ENCODE measurements at regions not wholly inside any gene's neighbourhood (a gene's known extent, or its start where the extent isn't known, plus 50 kb on each side); places are given as distances from the start of the nearest gene placed in this dataset.
"Not testable (repeated sequence)": the region's sequence is repeated elsewhere in the genome, so short reads cannot be mapped to it uniquely, and the experiment has no call there.

DNA sequence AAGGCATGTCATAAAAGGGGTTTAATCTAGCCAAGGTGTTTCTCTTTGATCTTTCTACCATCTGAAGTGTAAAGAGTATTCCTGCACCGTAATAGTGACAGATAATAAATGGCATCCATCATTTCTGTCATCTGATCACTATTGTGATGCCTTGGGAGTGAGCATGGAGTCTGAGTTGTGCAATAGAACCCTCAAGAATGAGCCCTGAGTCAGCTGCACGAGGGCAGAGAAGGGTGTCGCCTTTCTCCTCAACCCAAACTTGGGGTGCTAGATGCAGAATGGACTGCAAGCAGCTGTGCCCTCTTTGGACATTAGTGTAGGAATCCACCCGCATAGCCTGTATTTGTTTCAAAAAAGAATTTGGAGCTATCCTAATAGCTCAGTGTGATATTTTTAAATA lies 115.2 kb downstream of the ZNF37A start:
- no peak overlapping the region for H3K27ac ChIP-seq
- no peak for DNase-seq (ENCODE audit: low read depth, low spot score)

- DNase-seq (ENCODE audit: low read depth, low spot score); H3K27ac ChIP-seq: not testable (repeated sequence)
Measured at GRCh38 chr10:38209748-38210147, 115.6 kb downstream of the ZNF37A start.

DNA sequence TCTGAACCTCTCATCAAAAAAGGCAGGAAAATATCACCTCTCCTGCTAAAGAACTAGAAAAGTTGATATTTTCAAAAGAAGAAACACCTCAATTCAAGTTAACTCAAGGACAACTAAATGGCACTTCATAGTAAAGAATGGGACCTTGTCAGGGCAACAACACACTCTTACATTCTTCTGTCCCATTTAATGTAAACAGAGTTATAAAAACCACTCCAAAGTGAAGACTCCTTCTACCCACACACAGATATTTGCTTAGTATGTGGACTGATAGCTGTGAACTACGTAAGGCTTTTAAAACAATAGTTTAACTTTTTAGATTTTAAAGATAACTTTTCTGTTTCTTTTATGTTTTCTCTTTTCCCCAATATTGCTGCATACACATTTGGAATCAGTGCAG lies 118.3 kb downstream of the ZNF37A start:
- no peak for DNase-seq (ENCODE audit: low read depth, low spot score)
- no peak overlapping the region for H3K27ac ChIP-seq

- no peak for DNase-seq (ENCODE audit: low read depth, low spot score)
- H3K27ac ChIP-seq, result no peak overlapping the region
Measured at GRCh38 chr10:38226385-38226784, 132.2 kb downstream of the ZNF37A start.

- DNase-seq (ENCODE audit: low read depth, low spot score), result no peak
- no peak overlapping the region for H3K27ac ChIP-seq
Measured at GRCh38 chr10:38228394-38228793, 134.3 kb downstream of the ZNF37A start.

DNA sequence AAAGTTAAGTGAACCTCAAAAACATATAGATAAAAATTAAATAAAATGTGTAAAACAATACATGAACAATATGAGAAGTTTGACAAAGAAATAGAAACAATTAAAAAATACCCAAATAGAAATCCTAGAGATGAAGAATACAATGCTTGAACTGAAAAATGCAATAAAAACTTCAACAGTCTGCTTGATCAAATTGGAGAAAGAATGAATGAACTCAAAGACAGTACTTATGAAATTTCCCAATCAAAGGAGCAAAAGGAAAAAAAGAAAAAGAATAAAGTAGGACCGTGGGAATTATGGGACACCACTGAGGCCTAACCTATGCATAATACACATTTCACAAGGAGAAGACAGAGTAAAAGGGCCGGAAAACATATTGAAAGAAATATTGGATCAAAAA lies 144.3 kb downstream of the ZNF37A start:
- H3K27ac ChIP-seq; DNase-seq (ENCODE audit: low read depth, low spot score): not testable (repeated sequence)

GRCh38 chr10:38242061-38242649 lies 148.0 kb downstream of the ZNF37A start:
- H3K27ac ChIP-seq; DNase-seq (ENCODE audit: low read depth, low spot score): not testable (repeated sequence)

DNA sequence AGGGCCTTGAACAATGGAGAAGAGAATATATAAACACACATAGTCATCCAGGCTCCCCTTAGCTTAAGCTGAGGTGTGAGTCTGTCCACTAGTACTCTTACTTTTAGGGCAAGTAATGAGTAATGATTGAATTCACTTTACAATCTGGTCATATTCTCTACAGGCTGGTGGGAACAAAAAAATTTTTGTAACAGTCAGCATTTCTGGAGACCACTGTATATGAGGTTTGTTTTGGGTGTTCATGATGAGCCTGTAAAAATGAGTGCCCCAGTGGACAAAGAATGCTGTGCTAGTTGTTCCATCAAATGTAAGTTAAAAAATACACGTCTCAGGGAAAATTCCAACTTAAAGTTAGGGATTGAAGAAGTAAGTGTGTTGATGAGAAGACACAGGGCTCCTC lies 154.0 kb downstream of the ZNF37A start:
- not testable (repeated sequence) for DNase-seq (ENCODE audit: low read depth, low spot score); H3K27ac ChIP-seq

- not testable (repeated sequence) for DNase-seq (ENCODE audit: low read depth, low spot score); H3K27ac ChIP-seq
Measured at GRCh38 chr10:38252551-38252950, 158.4 kb downstream of the ZNF37A start.

GRCh38 chr10:38267555-38267954 lies 173.4 kb downstream of the ZNF37A start:
- not testable (repeated sequence) for H3K27ac ChIP-seq; DNase-seq (ENCODE audit: low read depth, low spot score)

GRCh38 chr10:38271031-38271430 lies 176.9 kb downstream of the ZNF37A start:
- not testable (repeated sequence) for H3K27ac ChIP-seq; DNase-seq (ENCODE audit: low read depth, low spot score)

- DNase-seq (ENCODE audit: low read depth, low spot score); H3K27ac ChIP-seq: not testable (repeated sequence)
Measured at GRCh38 chr10:38274879-38275278, 180.7 kb downstream of the ZNF37A start.

GRCh38 chr10:38292560-38292959 lies 198.4 kb downstream of the ZNF37A start:
- not testable (repeated sequence) for DNase-seq (ENCODE audit: low read depth, low spot score); H3K27ac ChIP-seq

- H3K27ac ChIP-seq; DNase-seq (ENCODE audit: low read depth, low spot score): not testable (repeated sequence)
Measured at GRCh38 chr10:38310111-38310510, 216.0 kb downstream of the ZNF37A start.

DNA sequence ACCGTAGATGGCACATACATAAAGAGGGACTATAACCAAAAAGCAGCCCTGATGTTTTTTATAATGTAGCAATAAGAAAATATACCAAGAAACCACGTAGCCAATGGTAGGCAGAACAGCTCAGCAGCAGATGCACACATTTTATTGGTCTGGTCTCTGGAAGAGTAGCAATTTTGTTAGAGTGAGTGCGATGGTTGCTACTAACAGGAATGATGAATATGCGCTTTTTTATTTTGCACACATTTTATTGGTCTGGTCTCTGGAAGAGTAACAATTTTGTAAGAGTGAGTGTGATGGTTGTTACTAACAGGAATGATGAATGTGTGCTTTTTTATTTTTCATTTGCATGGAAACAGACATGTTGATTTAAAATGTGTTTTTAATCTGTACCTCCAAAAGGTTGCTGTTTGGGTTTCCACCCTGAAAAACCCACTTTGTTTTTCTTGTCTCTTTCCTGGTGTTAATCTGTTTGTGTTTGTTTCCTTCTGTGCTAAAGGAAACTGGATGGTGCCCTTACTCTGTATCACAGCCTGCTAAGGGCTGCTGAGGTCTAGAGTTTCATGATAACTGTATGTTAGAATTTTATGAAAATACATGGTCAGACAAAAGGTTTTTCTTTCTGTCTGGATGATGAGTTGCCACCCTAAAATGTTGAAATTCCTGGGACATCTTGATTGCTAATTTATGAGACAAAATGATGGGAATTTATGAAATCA lies 221.1 kb downstream of the ZNF37A start:
- DNase-seq (ENCODE audit: low read depth, low spot score); H3K27ac ChIP-seq: not testable (repeated sequence)

- H3K27ac ChIP-seq; DNase-seq (ENCODE audit: low read depth, low spot score): not testable (repeated sequence)
Measured at GRCh38 chr10:38321393-38321792, 227.3 kb downstream of the ZNF37A start.

DNA sequence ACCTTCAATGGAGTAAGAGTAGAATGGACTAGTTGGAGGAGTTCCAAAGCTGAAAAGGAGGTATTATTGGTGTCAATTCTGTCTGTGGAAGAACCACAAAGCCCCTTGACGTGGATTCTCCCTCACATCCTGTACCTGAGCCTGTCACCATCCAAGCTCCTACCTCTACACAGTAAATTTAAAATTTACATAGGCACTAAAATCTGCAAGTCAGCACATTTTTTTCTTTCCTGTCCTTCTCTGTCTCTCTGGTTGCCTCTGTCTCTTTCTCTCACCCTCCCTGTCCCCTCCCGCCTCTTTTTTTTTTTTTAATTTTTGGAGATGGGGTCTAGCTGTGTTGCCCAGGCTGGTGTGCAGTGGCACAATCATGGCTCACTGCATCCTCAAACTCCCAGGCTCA lies 236.2 kb downstream of the ZNF37A start:
- DNase-seq (ENCODE audit: low read depth, low spot score), result not testable (repeated sequence)

DNA sequence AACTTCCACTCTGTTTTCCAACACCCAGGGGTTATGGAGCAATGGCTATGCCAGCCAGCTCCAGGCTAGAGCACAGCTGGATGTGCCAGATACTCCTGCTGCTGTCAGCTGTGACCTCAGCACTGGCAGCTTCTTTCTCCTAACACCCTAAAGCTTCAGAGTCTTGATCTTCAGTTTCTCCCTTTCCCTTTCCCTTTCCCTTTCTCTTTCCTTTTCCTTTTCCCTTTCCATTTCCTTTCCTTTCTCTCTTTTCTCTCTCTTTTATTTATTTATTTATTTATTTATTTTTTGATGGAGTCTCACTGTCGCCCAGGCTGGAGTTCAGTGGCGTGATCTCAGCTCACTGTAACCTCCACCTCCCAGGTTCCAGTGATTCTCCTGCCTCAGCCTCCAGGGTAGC lies 237.0 kb downstream of the ZNF37A start:
- H3K27ac ChIP-seq; DNase-seq (ENCODE audit: low read depth, low spot score): not testable (repeated sequence)

More for the DNA sequence above, 236.2 kb downstream of the ZNF37A start:
- not testable (repeated sequence) for H3K27ac ChIP-seq

GRCh38 chr10:38333699-38334098 lies 239.6 kb downstream of the ZNF37A start:
- DNase-seq (ENCODE audit: low read depth, low spot score); H3K27ac ChIP-seq: not testable (repeated sequence)

DNA sequence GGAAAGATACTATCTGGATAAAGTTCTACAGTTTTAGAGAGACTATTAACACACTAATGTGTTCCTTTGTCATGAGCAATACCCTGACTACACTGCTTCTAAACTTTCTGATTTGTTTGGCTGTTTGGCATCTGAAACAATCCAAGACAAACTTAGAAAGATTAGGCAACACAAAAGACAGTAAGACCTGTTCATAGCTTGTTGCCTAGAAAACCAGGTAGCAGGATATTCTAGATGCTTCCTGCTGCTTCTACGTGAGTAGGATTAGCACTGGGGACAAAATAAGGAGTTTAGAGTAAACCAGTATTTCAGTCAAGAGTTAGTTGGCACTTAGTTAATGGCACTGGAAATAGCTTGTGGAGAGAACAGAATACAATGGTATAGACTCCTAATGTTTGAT lies 256.5 kb downstream of the ZNF37A start:
- not testable (repeated sequence) for DNase-seq (ENCODE audit: low read depth, low spot score); H3K27ac ChIP-seq

GRCh38 chr10:38354410-38354809 lies 260.3 kb downstream of the ZNF37A start:
- H3K27ac ChIP-seq; DNase-seq (ENCODE audit: low read depth, low spot score): not testable (repeated sequence)

Measured in epithelial cell of prostate (primary cell).